GM12878 (cell line): ENCODE measurements at regions not wholly inside any gene's neighbourhood (a gene's known extent, or its start where the extent isn't known, plus 50 kb on each side); places are given as distances from the start of the nearest gene placed in this dataset.

ENCODE experiments used
- ATAC-seq: fragments of 200-7000 bp; cut with Tn5 transposase; 3 replicates; pipeline ENCODE4 v1.9.1; 2020; ENCODE audit warnings: mild to moderate bottlenecking, moderate library complexity
- BruUV-seq: library from RNA; stranded (reverse); fragments of 400-500 nt; replicated peaks from 2 replicates; lab custom pipeline; 2021; lab: Mats Ljungman, UMichigan
- CTCF ChIA-PET: fragments of 300-600 bp; sonication (Branson Sonifier 250); formaldehyde crosslinking; extraction: SDS; loops from one replicate; lab custom pipeline; 2021; ENCODE audit warnings: inconsistent platforms; lab: Yijun Ruan, JAX
- POLR2A ChIA-PET: fragments of 350-600 bp; formaldehyde crosslinking; extraction: SDS; loops from one replicate; lab custom pipeline; 2021; ENCODE audit warnings: inconsistent platforms; lab: Charles Lee
- RAD21 ChIA-PET: fragments of 300-600 bp; sonication (Branson Sonifier 250); formaldehyde crosslinking; loops from one replicate; lab custom pipeline; 2023; ENCODE audit warnings: antibody characterized with exemption; ENCODE audit not compliant: unreplicated experiment; lab: Charles Lee
- SMC1A ChIA-PET: fragments of 300-600 bp; sonication (Branson Sonifier 250); formaldehyde crosslinking; loops from one replicate; lab custom pipeline; 2023; ENCODE audit not compliant: unreplicated experiment, uncharacterized antibody; lab: Charles Lee
- DNase-seq: peaks from one replicate; pipeline ENCODE4 v3.0.0-alpha.2; 2011; ENCODE audit warnings: low read depth, low spot score
- FAIRE-seq: peaks from 3 replicates; lab custom pipeline; 2011; peaks lifted over from hg19 to GRCh38; lab: Jason Lieb, UNC
- H2AFZ ChIP-seq: 2 replicates; pipeline ENCODE4 v1.6.0; 2011; ENCODE audit warnings: low read depth, low read length, control low read depth; ENCODE audit not compliant: control insufficient read depth
- H3K27ac ChIP-seq: 2 replicates; pipeline ENCODE4 v1.5.1; 2011; ENCODE audit warnings: control low read depth; ENCODE audit not compliant: control insufficient read depth, insufficient read depth
- H3K27me3 ChIP-seq, 2 experiments: replicated peaks in 1 of 2; 2 replicates each; pipeline versions ENCODE4 v1.6.0 to v1.6.1; 2011; ENCODE audit warnings: low read length in 1 of 2; ENCODE audit not compliant: control insufficient read depth in 2 of 2, insufficient read depth in 2 of 2
- H3K36me3 ChIP-seq, 2 experiments: 2 replicates each; pipeline ENCODE4 v1.5.1; 2011; ENCODE audit warnings: low read length in 1 of 2; ENCODE audit not compliant: control insufficient read depth in 2 of 2, insufficient read depth in 2 of 2
- H3K4me1 ChIP-seq: 2 replicates; pipeline ENCODE4 v1.6.1; 2011; ENCODE audit warnings: mild to moderate bottlenecking, low read length, moderate library complexity, mixed read lengths; ENCODE audit not compliant: control insufficient read depth, insufficient read depth
- H3K4me2 ChIP-seq: 2 replicates; pipeline ENCODE4 v1.6.0; 2011; ENCODE audit warnings: control low read depth; ENCODE audit not compliant: control insufficient read depth, insufficient read depth
- H3K4me3 ChIP-seq: fragments of 200-600 bp; sonication (generic); 2 replicates; pipeline ENCODE4 v1.5.1; 2016
- H3K79me2 ChIP-seq: 2 replicates; pipeline ENCODE4 v1.6.0; 2011; ENCODE audit warnings: low read length; ENCODE audit not compliant: control insufficient read depth, insufficient read depth
- H3K9ac ChIP-seq: 2 replicates; pipeline ENCODE4 v1.8.0; 2011; ENCODE audit warnings: low read length, control low read depth, mixed read lengths; ENCODE audit not compliant: control insufficient read depth, insufficient read depth
- H3K9me3 ChIP-seq: replicated peaks from 3 replicates; pipeline ENCODE4 v1.5.1; 2011; ENCODE audit warnings: mild to moderate bottlenecking, low read length; ENCODE audit not compliant: control insufficient read depth, insufficient read depth
- H4K20me1 ChIP-seq: 2 replicates; pipeline ENCODE4 v1.6.0; 2011; ENCODE audit not compliant: control insufficient read depth, insufficient read depth
- ATF7 ChIP-seq: fragments of 450-650 bp; IDR thresholded peaks from 2 replicates; pipeline ENCODE4 v1.6.1; 2016; ENCODE audit warnings: low read depth, mild to moderate bottlenecking
- CBFB ChIP-seq: IDR thresholded peaks from 2 replicates; pipeline ENCODE4 v1.6.1; 2016; ENCODE audit warnings: antibody characterized with exemption, low read depth
- CBX5 ChIP-seq: sonication (generic); IDR thresholded peaks from 2 replicates; pipeline ENCODE4 v1.6.1; 2016; ENCODE audit warnings: low read depth, moderate library complexity, mild to moderate bottlenecking, inconsistent platforms
- FOXK2 ChIP-seq: fragments of 450-650 bp; IDR thresholded peaks from 2 replicates; pipeline ENCODE4 v1.6.1; 2017; ENCODE audit warnings: mild to moderate bottlenecking, moderate library complexity
- HCFC1 ChIP-seq: fragments of 150-350 bp; IDR thresholded peaks from 2 replicates; pipeline ENCODE4 v1.6.1; 2014; ENCODE audit warnings: low read length
- KAT2A ChIP-seq: conservative IDR thresholded peaks from 2 replicates; pipeline ENCODE4 v1.6.1; 2011; ENCODE audit warnings: low read depth, low read length; ENCODE audit not compliant: control insufficient read depth
- LARP7 ChIP-seq: fragments of 450-650 bp; IDR thresholded peaks from 2 replicates; pipeline ENCODE4 v1.6.1; 2017; ENCODE audit warnings: mild to moderate bottlenecking
- MXI1 ChIP-seq: fragments of 150-350 bp; IDR thresholded peaks from 2 replicates; pipeline ENCODE4 v1.6.1; 2011; ENCODE audit warnings: low read depth, mild to moderate bottlenecking, inconsistent platforms, low read length, improper control_type of control experiment
- RB1 ChIP-seq: fragments of 450-650 bp; formaldehyde crosslinking; IDR thresholded peaks from 2 replicates; pipeline ENCODE4 v1.6.1; 2017; ENCODE audit warnings: mild to moderate bottlenecking, borderline replicate concordance
- SIX5 ChIP-seq: IDR thresholded peaks from 2 replicates; pipeline ENCODE4 v1.6.1; 2011; ENCODE audit warnings: mild to moderate bottlenecking, low read depth, low read length, moderate library complexity; ENCODE audit not compliant: severe bottlenecking
- SMC3 ChIP-seq: IDR thresholded peaks from 2 replicates; pipeline ENCODE4 v1.6.1; 2011; ENCODE audit warnings: low read length, improper control_type of control experiment, borderline replicate concordance
- TAF1 ChIP-seq: IDR thresholded peaks from 2 replicates; pipeline ENCODE4 v1.6.1; 2011; ENCODE audit warnings: mild to moderate bottlenecking, low read depth, low read length, borderline replicate concordance
- WGBS: methylation state at CpG from one replicate; pipeline ENCODE4 v1.1.6; 2016; ENCODE audit warnings: low lambda C conversion rate; ENCODE audit not compliant: insufficient replicate concordance, insufficient coverage; ENCODE audit errors: missing lambda C conversion rate; 5-methylcytosine and 5-hydroxymethylcytosine counted together
- in situ Hi-C: fragments of 300-500 bp; cut with MboI; formaldehyde crosslinking; loops from 9 replicates; pipeline ENCODE4 v1.14.3; 2018; ENCODE audit warnings: mixed read lengths
- intact Hi-C: fragments of 100-400 bp; cut with micrococcal nuclease; formaldehyde crosslinking; loops from one replicate; pipeline ENCODE4 v1.14.2; 2022; ENCODE audit not compliant: unreplicated experiment
- TF ChIP-seq, protein P1 (sequence below): fragments of 450-650 bp; conservative IDR thresholded peaks from 2 replicates; pipeline ENCODE4 v1.6.1; 2017; ENCODE audit warnings: mild to moderate bottlenecking, moderate library complexity
- TF ChIP-seq, protein P2 (sequence below): IDR thresholded peaks from 2 replicates; pipeline ENCODE4 v1.6.1; 2011; ENCODE audit warnings: borderline replicate concordance, low read depth, mild to moderate bottlenecking, moderate library complexity, low read length; ENCODE audit not compliant: insufficient read depth, poor library complexity, severe bottlenecking
- TF ChIP-seq, protein P3 (sequence below): IDR thresholded peaks from 2 replicates; pipeline ENCODE4 v1.6.1; 2012; ENCODE audit warnings: mild to moderate bottlenecking, low read depth, low read length
- TF ChIP-seq, protein P4 (sequence below): fragments of 450-650 bp; formaldehyde crosslinking; IDR thresholded peaks from 2 replicates; pipeline ENCODE4 v1.4.0; 2022; ENCODE audit warnings: mild to moderate bottlenecking, moderate library complexity

DNA sequence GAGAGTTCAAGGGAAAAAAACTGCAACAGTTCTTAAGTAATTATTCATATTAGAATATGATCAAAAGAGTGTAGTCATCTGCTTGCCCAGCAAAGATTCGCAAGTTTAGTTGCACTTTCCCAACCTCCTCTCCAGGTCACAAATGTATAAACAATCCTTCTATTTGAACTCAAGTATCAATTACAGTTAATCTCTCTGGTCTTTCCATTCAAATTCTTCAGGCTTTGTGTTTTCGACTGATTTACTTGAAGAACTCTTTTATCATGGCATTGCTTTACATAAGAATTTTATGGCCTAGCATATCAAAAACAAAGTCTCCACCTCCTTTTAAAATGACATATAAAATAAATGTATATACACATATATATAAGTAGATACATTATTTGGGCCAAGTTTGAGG lies 1009.6 kb upstream of the DIAPH2 start:
- in situ Hi-C loops: no loop called here
- Histone ChIP-seq H3K4me2 (no peak overlapping the region), H3K27me3 (no peaks in the 10 kb centered on the region), H3K4me3 (no peak overlapping the region), H3K79me2 (no peaks in the 10 kb centered on the region), H4K20me1 (no peaks in the 10 kb centered on the region), H3K36me3 (no peaks in the 10 kb centered on the region), H2AFZ (no peak overlapping the region), H3K27ac (no peak overlapping the region), H3K4me1 (no peaks in the 10 kb centered on the region), H3K9ac (no peak overlapping the region), H3K9me3 (no peaks in the 10 kb centered on the region)
- CTCF ChIA-PET: interaction anchor here (0.6 to 0.9 kb wide), 2 partner anchors 13 to 23 kb away, joined by 3 read pairs; no protein-coding TSS in a partner anchor
- POLR2A ChIA-PET: no interaction called here
- no peak for ATAC-seq
- intact Hi-C loops: no loop called here
- RAD21 ChIA-PET: no interaction called here
- no peak for DNase-seq
- no peak for FAIRE-seq
- 12% methylated on average over 2 of the region's 2 CpGs for WGBS
- SMC1A ChIA-PET: no interaction called here
- no TSS peak for BruUV-seq
- TF ChIP-seq, protein P1, sequence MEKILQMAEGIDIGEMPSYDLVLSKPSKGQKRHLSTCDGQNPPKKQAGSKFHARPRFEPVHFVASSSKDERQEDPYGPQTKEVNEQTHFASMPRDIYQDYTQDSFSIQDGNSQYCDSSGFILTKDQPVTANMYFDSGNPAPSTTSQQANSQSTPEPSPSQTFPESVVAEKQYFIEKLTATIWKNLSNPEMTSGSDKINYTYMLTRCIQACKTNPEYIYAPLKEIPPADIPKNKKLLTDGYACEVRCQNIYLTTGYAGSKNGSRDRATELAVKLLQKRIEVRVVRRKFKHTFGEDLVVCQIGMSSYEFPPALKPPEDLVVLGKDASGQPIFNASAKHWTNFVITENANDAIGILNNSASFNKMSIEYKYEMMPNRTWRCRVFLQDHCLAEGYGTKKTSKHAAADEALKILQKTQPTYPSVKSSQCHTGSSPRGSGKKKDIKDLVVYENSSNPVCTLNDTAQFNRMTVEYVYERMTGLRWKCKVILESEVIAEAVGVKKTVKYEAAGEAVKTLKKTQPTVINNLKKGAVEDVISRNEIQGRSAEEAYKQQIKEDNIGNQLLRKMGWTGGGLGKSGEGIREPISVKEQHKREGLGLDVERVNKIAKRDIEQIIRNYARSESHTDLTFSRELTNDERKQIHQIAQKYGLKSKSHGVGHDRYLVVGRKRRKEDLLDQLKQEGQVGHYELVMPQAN: no peak
- no peak for TF ChIP-seq SMC3
- no peak for TF ChIP-seq KAT2A
- TF ChIP-seq TAF1: no peak
- no peak for TF ChIP-seq FOXK2
- no peak for TF ChIP-seq HCFC1
- TF ChIP-seq CBFB: no peak
- TF ChIP-seq, protein P2, sequence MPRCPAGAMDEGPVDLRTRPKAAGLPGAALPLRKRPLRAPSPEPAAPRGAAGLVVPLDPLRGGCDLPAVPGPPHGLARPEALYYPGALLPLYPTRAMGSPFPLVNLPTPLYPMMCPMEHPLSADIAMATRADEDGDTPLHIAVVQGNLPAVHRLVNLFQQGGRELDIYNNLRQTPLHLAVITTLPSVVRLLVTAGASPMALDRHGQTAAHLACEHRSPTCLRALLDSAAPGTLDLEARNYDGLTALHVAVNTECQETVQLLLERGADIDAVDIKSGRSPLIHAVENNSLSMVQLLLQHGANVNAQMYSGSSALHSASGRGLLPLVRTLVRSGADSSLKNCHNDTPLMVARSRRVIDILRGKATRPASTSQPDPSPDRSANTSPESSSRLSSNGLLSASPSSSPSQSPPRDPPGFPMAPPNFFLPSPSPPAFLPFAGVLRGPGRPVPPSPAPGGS: no peak
- TF ChIP-seq SIX5: no peak
- TF ChIP-seq, protein P3, sequence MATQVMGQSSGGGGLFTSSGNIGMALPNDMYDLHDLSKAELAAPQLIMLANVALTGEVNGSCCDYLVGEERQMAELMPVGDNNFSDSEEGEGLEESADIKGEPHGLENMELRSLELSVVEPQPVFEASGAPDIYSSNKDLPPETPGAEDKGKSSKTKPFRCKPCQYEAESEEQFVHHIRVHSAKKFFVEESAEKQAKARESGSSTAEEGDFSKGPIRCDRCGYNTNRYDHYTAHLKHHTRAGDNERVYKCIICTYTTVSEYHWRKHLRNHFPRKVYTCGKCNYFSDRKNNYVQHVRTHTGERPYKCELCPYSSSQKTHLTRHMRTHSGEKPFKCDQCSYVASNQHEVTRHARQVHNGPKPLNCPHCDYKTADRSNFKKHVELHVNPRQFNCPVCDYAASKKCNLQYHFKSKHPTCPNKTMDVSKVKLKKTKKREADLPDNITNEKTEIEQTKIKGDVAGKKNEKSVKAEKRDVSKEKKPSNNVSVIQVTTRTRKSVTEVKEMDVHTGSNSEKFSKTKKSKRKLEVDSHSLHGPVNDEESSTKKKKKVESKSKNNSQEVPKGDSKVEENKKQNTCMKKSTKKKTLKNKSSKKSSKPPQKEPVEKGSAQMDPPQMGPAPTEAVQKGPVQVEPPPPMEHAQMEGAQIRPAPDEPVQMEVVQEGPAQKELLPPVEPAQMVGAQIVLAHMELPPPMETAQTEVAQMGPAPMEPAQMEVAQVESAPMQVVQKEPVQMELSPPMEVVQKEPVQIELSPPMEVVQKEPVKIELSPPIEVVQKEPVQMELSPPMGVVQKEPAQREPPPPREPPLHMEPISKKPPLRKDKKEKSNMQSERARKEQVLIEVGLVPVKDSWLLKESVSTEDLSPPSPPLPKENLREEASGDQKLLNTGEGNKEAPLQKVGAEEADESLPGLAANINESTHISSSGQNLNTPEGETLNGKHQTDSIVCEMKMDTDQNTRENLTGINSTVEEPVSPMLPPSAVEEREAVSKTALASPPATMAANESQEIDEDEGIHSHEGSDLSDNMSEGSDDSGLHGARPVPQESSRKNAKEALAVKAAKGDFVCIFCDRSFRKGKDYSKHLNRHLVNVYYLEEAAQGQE: no peak
- TF ChIP-seq ATF7: no peak
- no peak for TF ChIP-seq CBX5
- TF ChIP-seq, protein P4, sequence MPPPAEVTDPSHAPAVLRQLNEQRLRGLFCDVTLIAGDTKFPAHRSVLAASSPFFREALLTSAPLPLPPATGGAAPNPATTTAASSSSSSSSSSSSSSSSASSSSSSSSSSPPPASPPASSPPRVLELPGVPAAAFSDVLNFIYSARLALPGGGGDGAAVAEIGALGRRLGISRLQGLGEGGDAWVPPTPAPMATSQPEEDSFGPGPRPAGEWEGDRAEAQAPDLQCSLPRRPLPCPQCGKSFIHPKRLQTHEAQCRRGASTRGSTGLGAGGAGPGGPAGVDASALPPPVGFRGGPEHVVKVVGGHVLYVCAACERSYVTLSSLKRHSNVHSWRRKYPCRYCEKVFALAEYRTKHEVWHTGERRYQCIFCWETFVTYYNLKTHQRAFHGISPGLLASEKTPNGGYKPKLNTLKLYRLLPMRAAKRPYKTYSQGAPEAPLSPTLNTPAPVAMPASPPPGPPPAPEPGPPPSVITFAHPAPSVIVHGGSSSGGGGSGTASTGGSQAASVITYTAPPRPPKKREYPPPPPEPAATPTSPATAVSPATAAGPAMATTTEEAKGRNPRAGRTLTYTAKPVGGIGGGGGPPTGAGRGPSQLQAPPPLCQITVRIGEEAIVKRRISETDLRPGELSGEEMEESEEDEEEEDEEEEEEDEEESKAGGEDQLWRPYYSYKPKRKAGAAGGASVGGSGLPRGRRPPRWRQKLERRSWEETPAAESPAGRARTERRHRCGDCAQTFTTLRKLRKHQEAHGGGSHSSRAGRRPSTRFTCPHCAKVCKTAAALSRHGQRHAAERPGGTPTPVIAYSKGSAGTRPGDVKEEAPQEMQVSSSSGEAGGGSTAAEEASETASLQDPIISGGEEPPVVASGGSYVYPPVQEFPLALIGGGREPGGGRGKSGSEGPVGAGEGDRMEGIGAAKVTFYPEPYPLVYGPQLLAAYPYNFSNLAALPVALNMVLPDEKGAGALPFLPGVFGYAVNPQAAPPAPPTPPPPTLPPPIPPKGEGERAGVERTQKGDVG (CRISPR knock-in tag): no peak
- TF ChIP-seq LARP7: no peak
- no peak for TF ChIP-seq RB1
- no peak for TF ChIP-seq MXI1
